BE2C (cell line): ENCODE measurements at regions not wholly inside any gene's neighbourhood (a gene's known extent, or its start where the extent isn't known, plus 50 kb on each side); places are given as distances from the start of the nearest gene placed in this dataset.
"Not testable (repeated sequence)": the region's sequence is repeated elsewhere in the genome, so short reads cannot be mapped to it uniquely, and the experiment has no call there.

Source experiments
- DNase-seq: peaks from one replicate; pipeline ENCODE4 v3.0.0-alpha.2; 2020
- H3K27me3 ChIP-seq: fragments of 250-450 bp; sonication (Bioruptor Pico); 2 replicates; pipeline ENCODE4 v1.5.1; 2020; ENCODE audit warnings: mild to moderate bottlenecking
- H3K36me3 ChIP-seq: fragments of 250-450 bp; sonication (Bioruptor Pico); 2 replicates; pipeline ENCODE4 v1.5.1; 2020; ENCODE audit warnings: mild to moderate bottlenecking
- H3K4me1 ChIP-seq: fragments of 250-450 bp; sonication (Bioruptor Pico); 2 replicates; pipeline ENCODE4 v1.5.1; 2020
- H3K4me3 ChIP-seq: 2 replicates; pipeline ENCODE4 v1.5.1; 2011; ENCODE audit warnings: low read depth, low read length
- H3K9me3 ChIP-seq: fragments of 250-450 bp; sonication (Bioruptor Pico); 2 replicates; pipeline ENCODE4 v1.5.1; 2020
- TF ChIP-seq, protein P1 (sequence below): IDR thresholded peaks from 2 replicates; pipeline ENCODE4 v1.5.1; 2012; ENCODE audit warnings: mild to moderate bottlenecking, low read depth, low read length

DNA sequence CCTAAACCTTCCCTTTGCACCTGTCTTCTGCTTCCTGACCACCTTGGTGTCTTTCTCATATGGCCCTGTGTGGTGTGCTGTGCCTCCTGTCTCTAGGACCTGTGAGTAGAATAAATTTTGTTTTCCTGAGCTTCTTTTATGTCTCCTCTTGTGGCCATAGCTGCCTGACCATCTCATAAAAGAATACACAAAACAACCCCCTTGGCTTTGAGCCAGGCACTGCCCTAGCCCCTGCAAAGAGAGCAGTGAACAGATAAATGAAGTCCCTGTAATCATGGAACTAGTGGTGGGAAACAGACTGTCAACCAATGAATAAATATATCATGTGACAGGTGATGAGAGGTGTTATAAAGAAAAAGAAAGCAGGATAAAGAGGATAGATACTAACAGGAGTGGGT is 485.1 kb downstream of the CSNK1G3 start:
- DNase-seq: no peak
- no peak overlapping the region for H3K4me3 ChIP-seq
- TF ChIP-seq, protein P1, sequence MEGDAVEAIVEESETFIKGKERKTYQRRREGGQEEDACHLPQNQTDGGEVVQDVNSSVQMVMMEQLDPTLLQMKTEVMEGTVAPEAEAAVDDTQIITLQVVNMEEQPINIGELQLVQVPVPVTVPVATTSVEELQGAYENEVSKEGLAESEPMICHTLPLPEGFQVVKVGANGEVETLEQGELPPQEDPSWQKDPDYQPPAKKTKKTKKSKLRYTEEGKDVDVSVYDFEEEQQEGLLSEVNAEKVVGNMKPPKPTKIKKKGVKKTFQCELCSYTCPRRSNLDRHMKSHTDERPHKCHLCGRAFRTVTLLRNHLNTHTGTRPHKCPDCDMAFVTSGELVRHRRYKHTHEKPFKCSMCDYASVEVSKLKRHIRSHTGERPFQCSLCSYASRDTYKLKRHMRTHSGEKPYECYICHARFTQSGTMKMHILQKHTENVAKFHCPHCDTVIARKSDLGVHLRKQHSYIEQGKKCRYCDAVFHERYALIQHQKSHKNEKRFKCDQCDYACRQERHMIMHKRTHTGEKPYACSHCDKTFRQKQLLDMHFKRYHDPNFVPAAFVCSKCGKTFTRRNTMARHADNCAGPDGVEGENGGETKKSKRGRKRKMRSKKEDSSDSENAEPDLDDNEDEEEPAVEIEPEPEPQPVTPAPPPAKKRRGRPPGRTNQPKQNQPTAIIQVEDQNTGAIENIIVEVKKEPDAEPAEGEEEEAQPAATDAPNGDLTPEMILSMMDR: no peak
- no peaks in the 10 kb centered on the region for H3K36me3 ChIP-seq
- H3K27me3 ChIP-seq: no peaks in the 10 kb centered on the region
- H3K4me1 ChIP-seq: peaks cover 14% of the 10 kb centered on the region
- no peaks in the 10 kb centered on the region for H3K9me3 ChIP-seq

DNA sequence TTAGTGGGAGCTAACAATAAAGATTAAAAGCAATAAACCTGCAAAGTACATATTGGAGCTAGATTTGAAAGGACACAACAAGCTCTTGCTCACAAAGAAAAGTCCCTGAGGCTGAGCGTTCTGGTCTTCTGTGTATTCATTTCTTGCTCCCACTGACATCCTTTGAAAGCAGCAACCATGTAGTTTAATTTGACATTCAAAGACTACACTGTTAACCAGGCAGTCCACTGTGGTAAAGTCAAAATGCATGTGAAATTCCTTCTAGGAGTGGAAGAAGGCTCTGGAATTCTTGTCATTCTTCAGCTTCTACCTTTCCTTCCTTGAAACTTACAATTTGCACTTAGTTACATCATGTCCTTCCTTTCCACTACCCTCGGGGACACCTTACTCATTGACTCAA is 480.7 kb downstream of the CSNK1G3 start:
- no peak for DNase-seq
- Histone ChIP-seq H3K36me3 (no peaks in the 10 kb centered on the region), H3K9me3 (no peaks in the 10 kb centered on the region), H3K4me1 (peaks cover 6% of the 10 kb centered on the region), H3K27me3 (no peaks in the 10 kb centered on the region), H3K4me3 (no peak overlapping the region)
- TF ChIP-seq, protein P1: no peak

DNA sequence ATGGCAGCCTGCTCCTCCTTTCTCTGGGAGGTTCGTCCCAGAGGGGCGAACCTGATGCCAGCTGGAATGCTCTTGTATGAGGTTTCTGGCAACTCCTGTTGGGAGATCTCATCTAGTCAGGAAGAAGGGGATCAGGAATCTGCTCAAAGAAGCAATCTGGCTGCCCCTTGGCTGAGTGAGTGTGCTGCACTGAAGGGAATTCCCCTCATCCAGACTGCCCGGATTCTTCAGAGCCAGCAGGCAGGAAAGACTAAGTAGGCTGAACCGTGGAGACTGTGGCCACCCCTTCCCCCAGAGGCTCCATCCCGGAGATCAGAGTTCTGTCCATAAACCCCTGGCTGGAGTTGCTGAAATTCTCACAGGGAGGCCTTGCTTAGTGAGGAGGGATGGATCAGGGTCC is 476.0 kb downstream of the CSNK1G3 start:
- Histone ChIP-seq H3K4me3 (no peak overlapping the region), H3K36me3 (no peaks in the 10 kb centered on the region), H3K27me3 (no peaks in the 10 kb centered on the region), H3K4me1 (no peaks in the 10 kb centered on the region), H3K9me3 (no peaks in the 10 kb centered on the region)
- DNase-seq: no peak
- TF ChIP-seq, protein P1: no peak

DNA sequence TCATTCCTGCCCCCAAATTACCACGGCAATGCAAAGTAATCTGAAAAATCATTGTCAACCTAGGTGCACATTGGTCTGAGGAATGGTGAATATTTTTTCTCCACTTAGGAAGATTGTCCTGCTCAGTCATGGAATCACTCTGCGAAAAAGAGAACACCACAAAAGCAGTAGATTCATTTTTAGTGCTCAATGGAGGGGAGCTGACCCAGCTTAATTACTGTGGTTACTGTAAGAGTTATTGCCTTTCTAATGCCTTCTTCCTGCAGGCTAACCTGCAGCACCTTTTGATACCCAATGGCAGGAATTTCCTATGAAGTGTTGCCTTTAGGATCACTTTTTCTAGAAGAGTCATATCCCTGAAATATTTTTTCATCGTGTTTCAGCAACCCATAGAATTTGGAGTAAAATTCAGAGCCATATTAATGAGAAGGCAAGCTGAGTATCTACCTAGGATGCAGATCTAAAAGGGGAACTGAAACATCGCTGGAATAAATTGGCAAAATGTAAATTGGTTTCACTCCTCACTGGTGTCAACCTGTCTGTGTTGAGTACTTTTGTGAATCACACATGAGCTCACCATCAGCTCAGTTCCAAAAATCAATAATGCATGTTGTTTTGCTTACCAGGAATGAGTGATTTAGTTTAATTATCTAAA is 464.5 kb downstream of the CSNK1G3 start:
- Histone ChIP-seq H3K9me3 (no peaks in the 10 kb centered on the region), H3K36me3 (no peaks in the 10 kb centered on the region), H3K4me3 (no peak overlapping the region), H3K27me3 (no peaks in the 10 kb centered on the region), H3K4me1 (no peaks in the 10 kb centered on the region)
- TF ChIP-seq, protein P1: no peak
- DNase-seq: no peak

DNA sequence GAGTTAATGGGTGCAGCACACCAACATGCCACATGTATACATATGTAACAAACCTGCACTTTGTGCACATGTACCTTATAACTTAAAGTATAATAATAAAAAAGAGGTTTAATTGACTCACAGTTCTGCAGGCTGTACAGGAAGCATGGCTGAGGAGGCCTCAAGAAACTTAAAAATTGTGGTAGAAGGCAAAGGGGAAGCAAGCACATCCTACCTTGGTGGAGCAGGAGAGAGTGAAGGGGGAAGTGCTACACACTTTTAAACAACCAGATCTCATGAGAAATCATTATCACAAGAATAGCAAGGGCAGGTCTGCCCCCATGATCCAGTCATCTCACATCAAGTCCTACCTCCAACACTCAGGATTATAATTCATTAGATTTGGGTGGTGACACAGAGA is 463.5 kb downstream of the CSNK1G3 start:
- not testable (repeated sequence) for H3K4me3 ChIP-seq, H3K36me3 ChIP-seq, DNase-seq, H3K4me1 ChIP-seq, H3K27me3 ChIP-seq, H3K9me3 ChIP-seq

DNA sequence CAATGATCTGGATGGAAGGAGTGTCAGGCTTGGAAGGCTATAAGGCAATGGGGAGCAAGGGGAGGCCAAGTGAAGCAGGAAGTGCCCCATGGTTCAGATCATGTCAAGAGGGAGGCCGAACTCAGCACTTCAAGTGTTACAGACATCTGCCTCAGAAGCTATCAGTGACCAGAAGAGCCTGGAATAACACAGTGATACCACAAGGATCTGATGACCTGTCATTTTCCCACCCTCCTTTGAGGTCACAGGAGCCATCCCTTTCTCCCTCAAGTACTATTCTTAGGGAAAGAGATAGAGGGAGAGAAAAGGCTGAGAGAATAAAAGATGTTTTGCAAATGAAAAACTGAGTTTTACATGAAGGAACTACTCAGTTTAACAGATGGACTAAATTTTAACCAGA is 454.8 kb downstream of the CSNK1G3 start:
- H3K4me3 ChIP-seq: no peak overlapping the region
- H3K9me3 ChIP-seq: no peaks in the 10 kb centered on the region
- TF ChIP-seq, protein P1: no peak
- H3K36me3 ChIP-seq: no peaks in the 10 kb centered on the region
- H3K27me3 ChIP-seq: no peaks in the 10 kb centered on the region
- no peak for DNase-seq
- H3K4me1 ChIP-seq: no peaks in the 10 kb centered on the region; the same call in 1 of the 2 replicates
